Kidney (tissue), 13 donors: ENCODE measurements at regions not wholly inside any gene's neighbourhood (a gene's known extent, or its start where the extent isn't known, plus 50 kb on each side); places are given as distances from the start of the nearest gene placed in this dataset.
A peak's percentile ranks its signal among the peaks of the same experiment; 100 is the strongest.

Experiments used
- DNase-seq, 5 donors: peaks; one replicate each; pipeline ENCODE4 v3.0.0-alpha.2; 2013 to 2020
- FAIRE-seq: peaks from 2 replicates; lab custom pipeline; 2012; peaks lifted over from hg19 to GRCh38; lab: Jason Lieb, UNC
- H3K27ac ChIP-seq, 2 donors: one replicate each; pipeline ENCODE4 v1.7.0; 2013; ENCODE audit warnings: low read depth in 2 of 2, low read length in 2 of 2, inconsistent platforms in 1 of 2
- H3K27me3 ChIP-seq: one replicate; pipeline ENCODE4 v1.7.1; 2013; ENCODE audit warnings: low read length, inconsistent platforms; ENCODE audit not compliant: control insufficient read depth, insufficient read depth
- H3K36me3 ChIP-seq, 3 donors: one replicate each; pipeline versions ENCODE4 v1.7.0 to v1.7.1; 2013; ENCODE audit warnings: low read length in 3 of 3, control low read depth in 1 of 3, inconsistent platforms in 1 of 3; ENCODE audit not compliant: insufficient read depth in 3 of 3, control insufficient read depth in 2 of 3
- H3K4me1 ChIP-seq, 3 donors: one replicate each; pipeline versions ENCODE4 v1.7.0 to v1.7.1; 2013; ENCODE audit warnings: low read length in 3 of 3, inconsistent platforms in 1 of 3, low read depth in 1 of 3; ENCODE audit not compliant: control insufficient read depth in 2 of 3, insufficient read depth in 2 of 3
- H3K4me3 ChIP-seq, 3 donors: one replicate each; pipeline versions ENCODE4 v1.7.0 to v1.8.1; 2013; ENCODE audit warnings: low read length in 3 of 3, control low read depth in 1 of 3, inconsistent platforms in 1 of 3
- H3K9ac ChIP-seq, 3 donors: one replicate each; pipeline versions ENCODE4 v1.7.0 to v1.7.1; 2013; ENCODE audit warnings: low read length in 3 of 3, control low read depth in 1 of 3, inconsistent platforms in 1 of 3
- H3K9me3 ChIP-seq, 3 donors: one replicate each; pipeline versions ENCODE4 v1.7.0 to v1.7.1; 2013; ENCODE audit warnings: low read length in 3 of 3, control low read depth in 1 of 3, inconsistent platforms in 1 of 3; ENCODE audit not compliant: control insufficient read depth in 2 of 3, insufficient read depth in 1 of 3
- CTCF ChIP-seq: IDR thresholded peaks from 3 replicates; pipeline ENCODE4 v1.5.1; 2012; ENCODE audit warnings: mild to moderate bottlenecking, moderate library complexity, borderline replicate concordance; ENCODE audit not compliant: insufficient read depth; ENCODE audit errors: extremely low read depth
- intact Hi-C: fragments of 100-400 bp; cut with DNase I; formaldehyde crosslinking; loops from one replicate; pipeline ENCODE4 v1.11.1; 2022
- donor health status: control.
- donor health status: control.
- donor health status: control.
- donor health status: control.
- donor health status: control.
- donor health status: DM: yes; HTN: yes; CAD: no.
- donor health status: Normal renal cell carcinoma (clear cell type).

- FAIRE-seq, result no peak
- Histone ChIP-seq H3K4me1 (no peaks in the 10 kb centered on the region), H3K9ac (no peak overlapping the region), H3K27me3 (no peaks in the 10 kb centered on the region), H3K36me3 (no peaks in the 10 kb centered on the region), H3K27ac (no peak overlapping the region), H3K4me3 (no peak overlapping the region), H3K9me3 (no peaks in the 10 kb centered on the region)
- DNase-seq, result no peak
- TF ChIP-seq CTCF, result no peak
- intact Hi-C loops, result no loop called here
Observed at GRCh38 chr17:55961386-55961785, 191.9 kb upstream of the ANKFN1 start.

DNA sequence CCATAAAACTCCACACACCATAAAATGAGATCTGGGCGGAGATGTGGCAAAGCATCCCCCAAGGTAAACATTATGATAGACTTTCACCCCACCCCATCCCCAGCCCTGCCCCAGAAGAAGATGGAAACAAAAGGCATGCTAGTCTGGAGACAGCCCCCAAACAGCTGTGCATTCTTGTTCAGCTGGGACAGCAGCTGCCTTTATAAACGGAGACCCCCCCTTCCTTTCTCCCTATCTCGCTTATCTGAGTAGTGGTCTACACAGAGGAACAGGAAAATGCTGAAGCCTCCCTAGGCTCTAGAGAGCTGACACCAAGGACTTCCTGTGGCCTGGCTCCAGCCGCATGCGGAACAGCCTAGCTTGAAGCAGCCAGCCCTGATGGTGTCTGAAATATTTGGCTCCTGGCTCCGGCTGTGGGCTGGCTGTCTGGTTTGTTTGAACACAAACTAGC is 190.3 kb upstream of the ANKFN1 start:
- FAIRE-seq (no peak), DNase-seq (peak in 2 of 5 donors; percentile 8 to 15)
- H3K9me3 ChIP-seq, result no peaks in the 10 kb centered on the region
- H3K27me3 ChIP-seq, result no peaks in the 10 kb centered on the region
- no peak overlapping the region for H3K9ac ChIP-seq
- intact Hi-C loops, result no loop called here
- H3K27ac ChIP-seq, result no peak overlapping the region
- H3K36me3 ChIP-seq, result no peaks in the 10 kb centered on the region
- TF ChIP-seq CTCF, result no peak
- no peak overlapping the region for H3K4me3 ChIP-seq
- no peaks in the 10 kb centered on the region for H3K4me1 ChIP-seq

DNA sequence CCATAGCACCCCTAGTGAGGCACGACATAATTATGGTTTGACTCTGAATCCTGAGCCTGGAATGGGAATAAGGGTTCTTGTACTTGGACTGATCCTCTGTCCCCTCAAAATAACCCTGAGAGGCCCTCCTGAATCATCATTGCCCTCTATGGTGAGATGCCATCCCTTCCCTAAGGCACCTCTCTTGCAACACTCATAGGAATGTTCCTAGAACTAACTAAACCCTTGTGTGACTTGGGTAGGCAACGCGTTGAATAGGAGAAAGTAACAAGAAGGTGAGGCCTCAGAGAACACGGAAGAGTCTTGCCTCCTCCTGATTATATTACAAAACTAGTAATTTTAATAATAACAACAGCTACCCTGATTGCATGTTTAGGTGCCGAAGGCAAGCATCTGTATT is 189.1 kb upstream of the ANKFN1 start:
- TF ChIP-seq CTCF, result no peak
- H3K9ac ChIP-seq, result no peak overlapping the region
- DNase-seq (no peak), FAIRE-seq (no peak)
- no peaks in the 10 kb centered on the region for H3K27me3 ChIP-seq
- intact Hi-C loops, result no loop called here
- no peak overlapping the region for H3K27ac ChIP-seq
- H3K4me3 ChIP-seq, result no peak overlapping the region
- H3K4me1 ChIP-seq, result no peaks in the 10 kb centered on the region
- no peaks in the 10 kb centered on the region for H3K36me3 ChIP-seq
- no peaks in the 10 kb centered on the region for H3K9me3 ChIP-seq

GRCh38 chr17:55965051-55965450 is 188.2 kb upstream of the ANKFN1 start:
- Histone ChIP-seq H3K27me3 (no peaks in the 10 kb centered on the region), H3K27ac (no peak overlapping the region), H3K9me3 (no peaks in the 10 kb centered on the region), H3K4me3 (no peak overlapping the region), H3K4me1 (no peaks in the 10 kb centered on the region), H3K36me3 (no peaks in the 10 kb centered on the region), H3K9ac (no peak overlapping the region)
- intact Hi-C loops, result no loop called here
- DNase-seq, result no peak
- no peak for TF ChIP-seq CTCF
- FAIRE-seq, result no peak
